Left lung (tissue), 4 donors: ENCODE measurements at regions not wholly inside any gene's neighbourhood (a gene's known extent, or its start where the extent isn't known, plus 50 kb on each side); places are given as distances from the start of the nearest gene placed in this dataset.

Source experiments
- ATAC-seq: fragments of 200-7000 bp; cut with Tn5 transposase; one replicate; pipeline ENCODE4 v1.9.1; 2020; ENCODE audit warnings: moderate library complexity
- DNase-seq, 4 donors: peaks; one replicate each; pipeline ENCODE4 v3.0.0-alpha.2; 2013 to 2020
- H3K27ac ChIP-seq, 2 donors: fragments of 200-600 bp; sonication (generic) in 1 of 2; one replicate each; pipeline versions ENCODE4 v1.5.0 to v1.8.0; 2020 to 2021
- H3K27me3 ChIP-seq, 2 donors: fragments of 200-600 bp; sonication (generic) in 1 of 2; one replicate each; pipeline versions ENCODE4 v1.5.0 to v1.8.0; 2020 to 2021
- H3K36me3 ChIP-seq, 2 donors: fragments of 200-600 bp; sonication (generic) in 1 of 2; one replicate each; pipeline versions ENCODE4 v1.5.0 to v1.8.0; 2020 to 2021
- H3K4me1 ChIP-seq, 2 donors: fragments of 200-600 bp; one replicate each; pipeline ENCODE4 v1.8.0; 2021
- H3K4me3 ChIP-seq, 2 donors: fragments of 200-600 bp; sonication (generic) in 1 of 2; one replicate each; pipeline versions ENCODE4 v1.5.0 to v1.8.0; 2020 to 2021; ENCODE audit warnings: mild to moderate bottlenecking in 1 of 2
- H3K9me3 ChIP-seq, 2 donors: fragments of 200-600 bp; sonication (generic) in 1 of 2; one replicate each; pipeline versions ENCODE4 v1.5.0 to v1.8.0; 2020 to 2021
- CTCF ChIP-seq, 2 donors: fragments of 200-600 bp; sonication (generic) in 1 of 2; IDR thresholded peaks; one replicate each; pipeline versions ENCODE4 v1.5.0 to v1.8.0; 2021; ENCODE audit warnings: antibody characterized with exemption in 2 of 2
- intact Hi-C, 2 donors: fragments of 100-400 bp; cut with DNase I; formaldehyde crosslinking; loops; one replicate each; pipeline versions ENCODE4 v1.11.2 to v1.14.2; 2022
- donor health status: DM: no; HTN: yes; CAD: no.
- donor health status: DM: no; HTN: no; CAD: no.

- Histone ChIP-seq H3K9me3 (no peaks in the 10 kb centered on the region), H3K4me1 (no peaks in the 10 kb centered on the region), H3K4me3 (no peak overlapping the region), H3K27ac (no peak overlapping the region), H3K27me3 (no peaks in the 10 kb centered on the region), H3K36me3 (no peaks in the 10 kb centered on the region)
- intact Hi-C loops, result no loop called here
- DNase-seq, result no peak
- no peak for ATAC-seq
- no peak for TF ChIP-seq CTCF (IDR thresholded peaks at IDR 0.05)
Measured at GRCh38 chr4:56229947-56230346, 157.3 kb downstream of the AASDH start.

GRCh38 chr4:56227301-56227835 is 159.9 kb downstream of the AASDH start:
- H3K9me3 ChIP-seq, result no peaks in the 10 kb centered on the region
- no peaks in the 10 kb centered on the region for H3K4me1 ChIP-seq
- no peak overlapping the region for H3K27ac ChIP-seq
- intact Hi-C loops, result no loop called here
- H3K36me3 ChIP-seq, result no peaks in the 10 kb centered on the region
- H3K27me3 ChIP-seq, result no peaks in the 10 kb centered on the region
- DNase-seq, result no peak
- no peak overlapping the region for H3K4me3 ChIP-seq
- ATAC-seq, result no peak
- TF ChIP-seq CTCF (IDR thresholded peaks at IDR 0.05), result no peak

- H3K4me1 ChIP-seq, result no peaks in the 10 kb centered on the region
- H3K9me3 ChIP-seq, result no peaks in the 10 kb centered on the region
- no peaks in the 10 kb centered on the region for H3K27me3 ChIP-seq
- H3K4me3 ChIP-seq, result no peak overlapping the region
- intact Hi-C loops, result no loop called here
- DNase-seq, result no peak
- H3K27ac ChIP-seq, result no peak overlapping the region
- no peak for TF ChIP-seq CTCF (IDR thresholded peaks at IDR 0.05)
- no peaks in the 10 kb centered on the region for H3K36me3 ChIP-seq
- ATAC-seq, result no peak
Measured at GRCh38 chr4:56226579-56226978, 160.7 kb downstream of the AASDH start.

- intact Hi-C loops, result no loop called here
- no peak for TF ChIP-seq CTCF (IDR thresholded peaks at IDR 0.05)
- Histone ChIP-seq H3K4me1 (no peaks in the 10 kb centered on the region), H3K27me3 (no peaks in the 10 kb centered on the region), H3K27ac (no peak overlapping the region), H3K9me3 (no peaks in the 10 kb centered on the region), H3K4me3 (no peak overlapping the region), H3K36me3 (no peaks in the 10 kb centered on the region)
- no peak for ATAC-seq
- DNase-seq, result no peak
Measured at GRCh38 chr4:56224641-56225040, 162.7 kb downstream of the AASDH start.

- Histone ChIP-seq H3K4me1 (no peaks in the 10 kb centered on the region), H3K9me3 (no peaks in the 10 kb centered on the region), H3K4me3 (no peak overlapping the region), H3K36me3 (no peaks in the 10 kb centered on the region), H3K27me3 (no peaks in the 10 kb centered on the region), H3K27ac (no peak overlapping the region)
- DNase-seq, result no peak
- ATAC-seq, result no peak
- intact Hi-C loops, result no loop called here
- TF ChIP-seq CTCF (IDR thresholded peaks at IDR 0.05), result no peak
Measured at GRCh38 chr4:56222514-56222913, 164.8 kb downstream of the AASDH start.
